GM12878 (cell line): ENCODE measurements at regions not wholly inside any gene's neighbourhood (a gene's known extent, or its start where the extent isn't known, plus 50 kb on each side); places are given as distances from the start of the nearest gene placed in this dataset.

ENCODE experiments used
- ATAC-seq: fragments of 200-7000 bp; cut with Tn5 transposase; 3 replicates; pipeline ENCODE4 v1.9.1; 2020; ENCODE audit warnings: mild to moderate bottlenecking, moderate library complexity
- BruUV-seq: library from RNA; stranded (reverse); fragments of 400-500 nt; replicated peaks from 2 replicates; lab custom pipeline; 2021; lab: Mats Ljungman, UMichigan
- CTCF ChIA-PET: fragments of 300-600 bp; sonication (Branson Sonifier 250); formaldehyde crosslinking; extraction: SDS; loops from one replicate; lab custom pipeline; 2021; ENCODE audit warnings: inconsistent platforms; lab: Yijun Ruan, JAX
- POLR2A ChIA-PET: fragments of 350-600 bp; formaldehyde crosslinking; extraction: SDS; loops from one replicate; lab custom pipeline; 2021; ENCODE audit warnings: inconsistent platforms; lab: Charles Lee
- RAD21 ChIA-PET: fragments of 300-600 bp; sonication (Branson Sonifier 250); formaldehyde crosslinking; loops from one replicate; lab custom pipeline; 2023; ENCODE audit warnings: antibody characterized with exemption; ENCODE audit not compliant: unreplicated experiment; lab: Charles Lee
- SMC1A ChIA-PET: fragments of 300-600 bp; sonication (Branson Sonifier 250); formaldehyde crosslinking; loops from one replicate; lab custom pipeline; 2023; ENCODE audit not compliant: unreplicated experiment, uncharacterized antibody; lab: Charles Lee
- DNase-seq: peaks from one replicate; pipeline ENCODE4 v3.0.0-alpha.2; 2011; ENCODE audit warnings: low read depth, low spot score
- FAIRE-seq: peaks from 3 replicates; lab custom pipeline; 2011; peaks lifted over from hg19 to GRCh38; lab: Jason Lieb, UNC
- H2AFZ ChIP-seq: 2 replicates; pipeline ENCODE4 v1.6.0; 2011; ENCODE audit warnings: low read depth, low read length, control low read depth; ENCODE audit not compliant: control insufficient read depth
- H3K27ac ChIP-seq: 2 replicates; pipeline ENCODE4 v1.5.1; 2011; ENCODE audit warnings: control low read depth; ENCODE audit not compliant: control insufficient read depth, insufficient read depth
- H3K27me3 ChIP-seq, 2 experiments: replicated peaks in 1 of 2; 2 replicates each; pipeline versions ENCODE4 v1.6.0 to v1.6.1; 2011; ENCODE audit warnings: low read length in 1 of 2; ENCODE audit not compliant: control insufficient read depth in 2 of 2, insufficient read depth in 2 of 2
- H3K36me3 ChIP-seq, 2 experiments: 2 replicates each; pipeline ENCODE4 v1.5.1; 2011; ENCODE audit warnings: low read length in 1 of 2; ENCODE audit not compliant: control insufficient read depth in 2 of 2, insufficient read depth in 2 of 2
- H3K4me1 ChIP-seq: 2 replicates; pipeline ENCODE4 v1.6.1; 2011; ENCODE audit warnings: mild to moderate bottlenecking, low read length, moderate library complexity, mixed read lengths; ENCODE audit not compliant: control insufficient read depth, insufficient read depth
- H3K4me2 ChIP-seq: 2 replicates; pipeline ENCODE4 v1.6.0; 2011; ENCODE audit warnings: control low read depth; ENCODE audit not compliant: control insufficient read depth, insufficient read depth
- H3K4me3 ChIP-seq: fragments of 200-600 bp; sonication (generic); 2 replicates; pipeline ENCODE4 v1.5.1; 2016
- H3K79me2 ChIP-seq: 2 replicates; pipeline ENCODE4 v1.6.0; 2011; ENCODE audit warnings: low read length; ENCODE audit not compliant: control insufficient read depth, insufficient read depth
- H3K9ac ChIP-seq: 2 replicates; pipeline ENCODE4 v1.8.0; 2011; ENCODE audit warnings: low read length, control low read depth, mixed read lengths; ENCODE audit not compliant: control insufficient read depth, insufficient read depth
- H3K9me3 ChIP-seq: replicated peaks from 3 replicates; pipeline ENCODE4 v1.5.1; 2011; ENCODE audit warnings: mild to moderate bottlenecking, low read length; ENCODE audit not compliant: control insufficient read depth, insufficient read depth
- H4K20me1 ChIP-seq: 2 replicates; pipeline ENCODE4 v1.6.0; 2011; ENCODE audit not compliant: control insufficient read depth, insufficient read depth
- BCL11A ChIP-seq: IDR thresholded peaks from 2 replicates; pipeline ENCODE4 v1.6.1; 2011; ENCODE audit warnings: low read depth, low read length
- CBX3 ChIP-seq: fragments of 200-600 bp; sonication (generic); IDR thresholded peaks from 2 replicates; pipeline ENCODE4 v1.6.1; 2016; ENCODE audit warnings: low read depth, borderline replicate concordance
- CHD1 ChIP-seq: IDR thresholded peaks from 2 replicates; pipeline ENCODE4 v1.6.1; 2012; ENCODE audit warnings: low read depth, low read length, improper control_type of control experiment
- DPF2 ChIP-seq: fragments of 450-650 bp; IDR thresholded peaks from 2 replicates; pipeline ENCODE4 v1.6.1; 2017; ENCODE audit warnings: mild to moderate bottlenecking
- E2F8 ChIP-seq: fragments of 450-650 bp; IDR thresholded peaks from 2 replicates; pipeline ENCODE4 v1.6.1; 2018; ENCODE audit warnings: mild to moderate bottlenecking, low read depth, moderate library complexity; ENCODE audit not compliant: partially characterized antibody
- EZH2 ChIP-seq: IDR thresholded peaks from 2 replicates; pipeline ENCODE4 v1.6.1; 2012; ENCODE audit warnings: low read depth, mild to moderate bottlenecking, control low read depth, inconsistent platforms, low read length, borderline replicate concordance; ENCODE audit not compliant: control insufficient read depth
- LARP7 ChIP-seq: fragments of 450-650 bp; IDR thresholded peaks from 2 replicates; pipeline ENCODE4 v1.6.1; 2017; ENCODE audit warnings: mild to moderate bottlenecking
- MEF2A ChIP-seq: IDR thresholded peaks from 2 replicates; pipeline ENCODE4 v1.6.1; 2011; ENCODE audit warnings: low read depth, mild to moderate bottlenecking, low read length, moderate library complexity; ENCODE audit not compliant: insufficient read depth
- NR2F1 ChIP-seq: fragments of 450-650 bp; conservative IDR thresholded peaks from 2 replicates; pipeline ENCODE4 v1.6.1; 2017; ENCODE audit warnings: mild to moderate bottlenecking
- RAD21 ChIP-seq: IDR thresholded peaks from 2 replicates; pipeline ENCODE4 v1.6.1; 2011; ENCODE audit warnings: mild to moderate bottlenecking, low read depth, low read length, moderate library complexity; ENCODE audit not compliant: insufficient read depth
- TCF12 ChIP-seq: IDR thresholded peaks from 2 replicates; pipeline ENCODE4 v1.6.1; 2011; ENCODE audit warnings: low read depth, mild to moderate bottlenecking, low read length
- YBX1 ChIP-seq: fragments of 450-650 bp; IDR thresholded peaks from 2 replicates; pipeline ENCODE4 v1.6.1; 2016; ENCODE audit warnings: antibody characterized with exemption
- ZZZ3 ChIP-seq: IDR thresholded peaks from 2 replicates; pipeline ENCODE4 v1.6.1; 2011; ENCODE audit warnings: low read depth; ENCODE audit not compliant: control insufficient read depth, insufficient read length
- WGBS: methylation state at CpG from one replicate; pipeline ENCODE4 v1.1.6; 2016; ENCODE audit warnings: low lambda C conversion rate; ENCODE audit not compliant: insufficient replicate concordance, insufficient coverage; ENCODE audit errors: missing lambda C conversion rate; 5-methylcytosine and 5-hydroxymethylcytosine counted together
- in situ Hi-C: fragments of 300-500 bp; cut with MboI; formaldehyde crosslinking; loops from 9 replicates; pipeline ENCODE4 v1.14.3; 2018; ENCODE audit warnings: mixed read lengths
- intact Hi-C: fragments of 100-400 bp; cut with micrococcal nuclease; formaldehyde crosslinking; loops from one replicate; pipeline ENCODE4 v1.14.2; 2022; ENCODE audit not compliant: unreplicated experiment

GRCh38 chrX:8314881-8315280 is 143.8 kb upstream of the VCX2 start:
- Histone ChIP-seq H3K79me2 (no peaks in the 10 kb centered on the region), H3K27ac (no peak overlapping the region), H3K9ac (no peak overlapping the region), H2AFZ (no peak overlapping the region), H3K27me3 (no peaks in the 10 kb centered on the region), H3K4me3 (no peak overlapping the region), H3K9me3 (no peaks in the 10 kb centered on the region), H3K4me2 (no peak overlapping the region), H3K36me3 (no peaks in the 10 kb centered on the region), H3K4me1 (no peaks in the 10 kb centered on the region), H4K20me1 (no peaks in the 10 kb centered on the region)
- FAIRE-seq (no peak), DNase-seq (no peak), ATAC-seq (no peak)
- CTCF ChIA-PET = interaction anchor here (0.5 kb wide), 1 partner anchor 437 kb away, joined by 3 read pairs; no protein-coding TSS in a partner anchor
- RAD21 ChIA-PET = no interaction called here
- POLR2A ChIA-PET = no interaction called here
- in situ Hi-C loops = no loop called here
- intact Hi-C loops = no loop called here
- WGBS = 48% methylated on average over 4 of the region's 4 CpGs
- no TSS peak for BruUV-seq
- no peak for TF ChIP-seq YBX1
- no peak for TF ChIP-seq BCL11A
- no peak for TF ChIP-seq MEF2A
- TF ChIP-seq CHD1 = no peak
- no peak for TF ChIP-seq RAD21
- TF ChIP-seq NR2F1 = no peak
- TF ChIP-seq EZH2 = no peak
- TF ChIP-seq E2F8 = no peak
- no peak for TF ChIP-seq TCF12
- no peak for TF ChIP-seq LARP7
- no peak for TF ChIP-seq ZZZ3
- TF ChIP-seq CBX3 = no peak
- no peak for TF ChIP-seq DPF2
- SMC1A ChIA-PET = no interaction called here
